GM19351 (cell line): ENCODE measurements at regions not wholly inside any gene's neighbourhood (a gene's known extent, or its start where the extent isn't known, plus 50 kb on each side); places are given as distances from the start of the nearest gene placed in this dataset.

Source experiments
- ATAC-seq: cut with Tn5 transposase; IDR thresholded peaks from one replicate; pipeline ENCODE4 v1.9.1; 2021; ENCODE audit warnings: mild to moderate bottlenecking, moderate library complexity; ENCODE audit not compliant: unreplicated experiment

- no peak for ATAC-seq
These were observed 127.9 kb upstream of the NAA20 start for GRCh38 chr20:19889011-19889953.

GRCh38 chr20:19890445-19891051, 126.6 kb upstream of the NAA20 start:
- ATAC-seq: no peak

- no peak for ATAC-seq
These were observed 123.8 kb upstream of the NAA20 start for GRCh38 chr20:19893356-19893755.

DNA sequence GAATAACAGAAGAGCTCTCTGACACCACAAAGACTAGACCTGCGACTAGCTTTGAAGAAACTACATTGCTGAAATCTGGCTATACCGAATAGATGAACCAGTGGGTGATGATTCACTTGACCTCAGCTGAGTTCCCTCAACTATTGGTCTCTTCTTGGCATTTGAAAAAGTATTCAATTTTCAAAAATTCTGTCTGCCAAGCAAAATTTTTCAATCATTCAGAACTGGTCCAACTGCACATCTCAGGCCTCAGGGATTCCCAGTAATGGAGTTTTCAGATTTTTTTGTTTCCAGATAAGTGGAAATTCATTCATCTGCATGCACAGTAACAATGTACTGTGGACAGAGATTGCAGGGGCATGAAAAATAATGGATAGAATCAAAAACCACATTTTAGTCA, 121.4 kb upstream of the NAA20 start:
- no peak for ATAC-seq

DNA sequence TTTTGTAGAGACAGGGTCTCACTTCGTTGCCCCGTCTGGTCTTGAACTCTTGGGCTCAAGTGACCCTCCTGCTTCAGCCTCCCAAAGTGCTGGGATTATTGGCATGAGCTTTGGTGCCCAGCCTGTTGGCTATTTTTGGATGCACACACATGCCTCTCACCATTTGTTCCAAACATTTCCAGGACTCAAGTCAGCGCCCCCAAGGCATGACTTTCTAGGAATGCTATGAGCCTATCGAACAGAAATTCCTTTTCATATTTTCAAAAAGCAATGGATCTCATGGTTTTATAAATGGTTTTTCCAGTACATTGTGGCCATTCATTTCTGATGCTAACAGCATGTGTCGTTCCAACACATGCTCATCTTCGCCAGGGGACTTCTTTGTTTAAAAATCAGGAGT, 119.3 kb upstream of the NAA20 start:
- no peak for ATAC-seq

- ATAC-seq: no peak
These were observed 115.9 kb upstream of the NAA20 start for GRCh38 chr20:19901226-19901625.

DNA sequence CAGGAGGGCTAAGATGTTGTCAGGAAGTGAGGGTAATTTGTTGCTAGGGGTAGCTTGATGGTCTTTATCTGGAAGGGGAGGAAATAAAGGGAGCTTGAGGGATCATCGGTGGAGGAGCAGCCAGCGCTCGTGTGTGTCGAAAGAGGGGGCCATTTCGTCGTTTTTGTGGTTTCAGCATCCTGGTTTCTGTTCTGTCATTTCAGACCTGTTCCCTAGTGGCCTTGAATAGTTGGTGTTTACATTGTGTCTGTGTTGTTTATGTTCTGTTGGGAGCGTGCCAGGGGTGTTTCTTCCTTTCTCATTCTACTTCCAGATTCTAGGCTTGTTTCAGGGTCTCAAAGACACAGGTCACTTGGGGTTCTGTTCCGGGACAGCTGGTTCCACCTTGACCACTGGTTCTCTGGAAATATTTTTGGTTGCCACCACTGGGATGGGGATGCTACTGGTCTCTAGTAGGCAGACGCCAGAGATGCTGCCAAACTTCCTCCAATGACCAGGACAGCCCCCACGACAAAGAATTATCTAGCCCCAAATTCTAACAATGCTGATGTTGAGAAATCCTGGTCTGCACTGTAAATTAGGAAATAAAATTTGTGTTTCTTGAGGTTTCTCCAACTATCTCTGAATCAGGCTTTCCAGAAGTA, 113.9 kb upstream of the NAA20 start:
- peak; percentile 79 for ATAC-seq

DNA sequence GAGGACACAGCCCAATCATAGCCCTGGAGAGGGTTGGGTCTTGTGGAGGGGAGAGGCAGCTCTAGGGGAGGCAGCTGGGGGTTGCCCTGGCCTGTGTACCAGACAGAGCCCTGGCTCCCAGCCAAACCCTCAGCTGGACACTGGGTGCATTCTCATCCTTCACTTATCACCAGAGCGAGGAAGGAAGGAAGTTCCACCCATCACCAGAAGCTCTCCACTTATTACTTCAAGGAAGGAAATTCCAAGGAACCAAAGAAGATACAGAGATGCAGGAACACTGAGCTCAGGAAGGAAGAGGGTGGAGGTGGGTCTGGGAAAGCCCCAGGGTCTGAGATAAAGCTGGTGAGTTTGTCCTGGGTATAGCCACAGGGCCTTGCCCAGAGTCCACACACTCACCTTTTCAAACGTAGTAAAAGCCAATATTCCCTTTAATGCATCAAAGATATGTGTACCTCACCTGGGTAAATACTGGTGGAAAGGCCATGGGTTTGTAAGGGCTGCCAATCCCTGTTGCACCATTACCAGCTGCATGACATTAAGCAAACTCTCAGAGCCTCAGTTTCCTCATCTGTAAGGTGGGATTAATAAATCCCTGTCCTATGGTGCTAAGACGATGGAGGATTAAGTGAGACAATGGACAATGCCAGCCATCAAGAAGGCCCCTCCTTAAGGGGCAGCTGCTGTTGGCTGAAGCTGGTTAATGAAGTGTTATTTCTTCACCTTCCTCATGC, 109.7 kb upstream of the NAA20 start:
- no peak for ATAC-seq

- no peak for ATAC-seq
These were observed 108.6 kb upstream of the NAA20 start for GRCh38 chr20:19908576-19908975.

GRCh38 chr20:19909725-19910124, 107.4 kb upstream of the NAA20 start:
- no peak for ATAC-seq

GRCh38 chr20:19911810-19912382, 105.3 kb upstream of the NAA20 start:
- no peak for ATAC-seq

GRCh38 chr20:19913349-19913748, 103.8 kb upstream of the NAA20 start:
- ATAC-seq: no peak

GRCh38 chr20:19913927-19914614, 103.1 kb upstream of the NAA20 start:
- ATAC-seq: no peak

DNA sequence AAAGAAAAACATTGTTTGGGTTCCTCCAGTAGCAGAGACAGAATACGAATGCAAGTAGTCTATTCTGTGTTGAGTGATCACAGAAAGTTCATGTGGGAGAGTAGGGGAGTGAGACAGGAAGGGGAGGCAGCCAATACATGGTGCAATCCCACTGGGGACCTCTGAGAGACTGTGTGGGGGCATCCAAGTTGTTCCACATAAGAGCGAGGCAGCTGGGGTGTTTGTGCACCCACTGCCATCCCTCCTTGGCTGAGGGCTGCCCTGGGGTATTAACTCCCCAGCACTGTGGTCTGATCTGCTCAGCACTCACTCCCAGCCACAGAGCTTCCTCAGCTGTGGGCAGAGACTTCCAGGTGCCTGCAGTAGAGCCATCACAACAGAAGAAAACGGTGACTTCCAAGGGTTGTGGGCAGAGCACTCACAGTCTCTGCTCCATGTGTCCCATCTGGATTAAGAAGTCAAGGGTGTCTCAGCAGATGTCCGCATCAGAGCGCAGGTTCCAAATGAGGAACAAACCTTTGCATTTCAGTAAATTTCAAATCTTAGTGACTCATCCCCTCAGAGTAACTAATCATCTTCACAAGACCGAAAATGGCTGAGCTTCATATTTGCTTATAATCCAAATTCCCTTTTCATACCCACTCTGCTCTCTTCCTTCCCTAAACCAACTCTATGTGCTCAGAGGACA, 101.9 kb upstream of the NAA20 start:
- ATAC-seq: peak; percentile 42

GRCh38 chr20:19916531-19917485, 100.4 kb upstream of the NAA20 start:
- ATAC-seq: no peak

DNA sequence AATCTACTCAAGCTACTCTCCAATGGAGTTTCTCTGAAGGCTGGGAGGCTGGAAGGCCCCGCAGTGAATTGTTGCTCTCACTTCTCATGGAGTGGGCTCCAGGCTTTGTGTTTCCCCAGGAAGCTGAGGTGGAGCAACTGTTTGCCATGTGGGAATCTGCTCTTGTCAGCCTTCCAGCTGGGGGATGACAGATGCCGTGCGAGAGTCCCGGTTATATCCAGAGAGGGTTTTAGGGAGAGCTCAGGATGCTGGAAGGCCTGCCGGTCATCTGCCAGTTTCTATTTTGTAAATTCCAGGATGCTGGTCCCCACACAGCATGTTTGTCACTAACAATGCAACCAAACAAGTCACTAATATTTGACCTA, 98.2 kb upstream of the NAA20 start:
- ATAC-seq: no peak

DNA sequence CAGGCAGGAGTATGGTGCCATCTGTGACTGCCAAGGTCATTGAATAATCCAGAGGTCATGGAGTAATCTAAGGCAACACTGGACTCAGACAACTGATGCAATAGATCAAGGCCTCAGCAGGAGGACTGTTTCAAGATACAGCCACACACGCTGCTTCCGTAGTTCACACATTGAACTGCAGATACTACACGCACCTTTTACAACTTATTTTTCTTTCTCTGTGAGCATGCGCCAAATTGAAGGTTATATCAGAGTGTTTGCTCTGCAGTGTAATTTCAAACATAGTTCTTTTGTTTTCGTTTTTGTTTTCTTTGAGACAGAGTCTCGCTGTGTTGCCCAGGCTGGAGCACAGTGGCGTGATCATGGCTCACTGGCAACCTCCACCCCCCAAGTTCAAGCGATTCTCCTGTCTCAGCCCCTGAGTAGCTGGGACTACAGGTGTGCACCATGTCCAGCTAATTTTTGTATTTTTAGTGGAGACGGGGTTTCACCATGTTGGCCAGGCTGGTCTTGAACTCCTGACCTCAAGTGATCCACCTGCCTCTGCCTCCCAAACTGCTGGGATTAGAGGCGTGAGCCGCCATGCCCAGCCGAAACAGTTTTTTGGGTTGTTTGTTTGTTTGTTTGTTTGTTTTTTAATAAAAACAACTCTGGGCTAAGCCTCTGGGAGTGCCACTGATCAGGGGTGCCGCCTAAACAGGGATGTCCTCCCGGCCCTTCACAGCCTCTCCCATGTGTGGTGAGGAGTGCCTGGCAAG, 96.6 kb upstream of the NAA20 start:
- no peak for ATAC-seq

DNA sequence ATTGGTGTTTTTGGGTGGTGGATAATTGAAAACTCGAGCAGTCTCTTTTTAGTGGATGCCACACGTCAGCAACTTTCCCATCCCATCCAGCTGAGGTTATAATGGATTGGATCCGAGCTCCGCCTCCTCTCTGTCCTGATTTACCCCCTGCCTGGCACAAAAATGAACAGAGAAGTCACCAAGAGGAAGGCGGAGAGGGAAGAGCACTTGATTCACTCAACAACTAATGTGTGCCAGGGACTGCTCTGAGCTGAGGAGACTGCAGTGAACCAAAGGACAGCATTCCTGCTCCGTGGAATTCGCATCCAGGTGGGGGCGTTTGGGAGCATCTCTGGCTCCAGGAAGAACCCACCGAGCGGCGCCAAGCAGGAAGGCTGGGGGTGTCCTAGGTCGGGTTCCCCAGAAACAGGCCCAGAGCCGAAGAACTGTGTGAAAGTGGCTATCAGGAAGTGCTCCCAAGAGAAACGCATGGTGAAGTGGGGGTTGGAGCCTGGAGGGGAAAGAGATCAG, 95.8 kb upstream of the NAA20 start:
- ATAC-seq: no peak
